WTC11 (cell line): ENCODE measurements at regions not wholly inside any gene's neighbourhood (a gene's known extent, or its start where the extent isn't known, plus 50 kb on each side); places are given as distances from the start of the nearest gene placed in this dataset.

Experiments
- ATAC-seq: fragments of 200-7000 bp; cut with Tn5 transposase; 2 replicates; pipeline ENCODE4 v1.10.0; 2021; ENCODE audit warnings: mild to moderate bottlenecking, moderate library complexity
- CTCF ChIA-PET: fragments of 300-600 bp; sonication (Branson Sonifier 250); formaldehyde crosslinking; loops from one replicate; lab custom pipeline; 2021; ENCODE audit warnings: antibody characterized with exemption; lab: Charles Lee
- POLR2A ChIA-PET: fragments of 350-600 bp; sonication (Branson Sonifier 250); formaldehyde crosslinking; loops from one replicate; lab custom pipeline; 2021; ENCODE audit warnings: antibody characterized with exemption; lab: Charles Lee
- DNase-seq: peaks from one replicate; pipeline ENCODE4 v3.0.0; 2021; ENCODE audit warnings: low spot score
- H3K27ac Mint-ChIP-seq: 2 replicates; pipeline ENCODE4 v1.8.0; 2021; ENCODE audit warnings: mixed read lengths
- H3K27me3 Mint-ChIP-seq: 2 replicates; pipeline ENCODE4 v1.8.0; 2021; ENCODE audit warnings: low read depth, mild to moderate bottlenecking, moderate library complexity, mixed read lengths
- H3K36me3 Mint-ChIP-seq: 2 replicates; pipeline ENCODE4 v1.8.0; 2021; ENCODE audit warnings: mixed read lengths
- H3K4me1 Mint-ChIP-seq: 2 replicates; pipeline ENCODE4 v1.8.0; 2022; ENCODE audit warnings: mixed read lengths
- H3K4me3 Mint-ChIP-seq: 2 replicates; pipeline ENCODE4 v1.8.0; 2021; ENCODE audit warnings: mild to moderate bottlenecking, moderate library complexity, mixed read lengths
- H3K9me3 Mint-ChIP-seq: 2 replicates; pipeline ENCODE4 v1.8.0; 2021; ENCODE audit warnings: mixed read lengths
- ATF1 ChIP-seq: sonication (generic); formaldehyde crosslinking; IDR thresholded peaks from 2 replicates; pipeline ENCODE4 v1.8.1; 2023; ENCODE audit warnings: mild to moderate bottlenecking, moderate library complexity, missing genetic modification reagents
- ELF4 ChIP-seq: sonication (generic); formaldehyde crosslinking; IDR thresholded peaks from 2 replicates; pipeline ENCODE4 v1.8.1; 2022; ENCODE audit warnings: low read depth, mild to moderate bottlenecking, moderate library complexity, missing genetic modification reagents
- FOXK1 ChIP-seq: sonication (generic); formaldehyde crosslinking; IDR thresholded peaks from 2 replicates; pipeline ENCODE4 v1.8.0; 2022; ENCODE audit warnings: mild to moderate bottlenecking, moderate library complexity, missing genetic modification reagents
- FOXP1 ChIP-seq: sonication (generic); formaldehyde crosslinking; IDR thresholded peaks from 2 replicates; pipeline ENCODE4 v1.8.0; 2022; ENCODE audit warnings: missing genetic modification reagents, mild to moderate bottlenecking, moderate library complexity, borderline replicate concordance
- GRHL2 ChIP-seq: fragments of 250-450 bp; sonication (Bioruptor Pico); IDR thresholded peaks from 2 replicates; pipeline ENCODE4 v1.8.0; 2022; ENCODE audit warnings: mild to moderate bottlenecking, moderate library complexity; ENCODE audit not compliant: insufficient replicate concordance, severe bottlenecking
- NR1H2 ChIP-seq: sonication (generic); formaldehyde crosslinking; IDR thresholded peaks from 2 replicates; pipeline ENCODE4 v1.9.0; 2021; ENCODE audit warnings: mild to moderate bottlenecking, moderate library complexity, missing genetic modification reagents
- TEAD1 ChIP-seq: sonication (generic); formaldehyde crosslinking; IDR thresholded peaks from 2 replicates; pipeline ENCODE4 v1.8.0; 2022; ENCODE audit warnings: mild to moderate bottlenecking, missing genetic modification reagents
- ZNF263 ChIP-seq: sonication (generic); formaldehyde crosslinking; IDR thresholded peaks from 2 replicates; pipeline ENCODE4 v1.8.1; 2022; ENCODE audit warnings: low read depth, mild to moderate bottlenecking, moderate library complexity, missing genetic modification reagents
- ZNF396 ChIP-seq: fragments of 250-450 bp; sonication (Bioruptor Pico); IDR thresholded peaks from 2 replicates; pipeline ENCODE4 v1.8.0; 2021; ENCODE audit warnings: mild to moderate bottlenecking, moderate library complexity, borderline replicate concordance
- TF ChIP-seq, protein P1 (sequence below): fragments of 250-450 bp; sonication (Bioruptor Pico); IDR thresholded peaks from 2 replicates; pipeline ENCODE4 v1.9.0; 2021; ENCODE audit warnings: mild to moderate bottlenecking, borderline replicate concordance
- TF ChIP-seq, protein P2 (sequence below): sonication (generic); formaldehyde crosslinking; IDR thresholded peaks from 2 replicates; pipeline ENCODE4 v1.8.0; 2023; ENCODE audit warnings: mild to moderate bottlenecking, missing genetic modification reagents
- TF ChIP-seq, protein P3 (sequence below): sonication (generic); formaldehyde crosslinking; IDR thresholded peaks from 2 replicates; pipeline ENCODE4 v1.8.0; 2022; ENCODE audit warnings: missing genetic modification reagents
- TF ChIP-seq, protein P4 (sequence below): sonication (generic); formaldehyde crosslinking; IDR thresholded peaks from 2 replicates; pipeline ENCODE4 v1.8.0; 2022; ENCODE audit warnings: mild to moderate bottlenecking, missing genetic modification reagents

DNA sequence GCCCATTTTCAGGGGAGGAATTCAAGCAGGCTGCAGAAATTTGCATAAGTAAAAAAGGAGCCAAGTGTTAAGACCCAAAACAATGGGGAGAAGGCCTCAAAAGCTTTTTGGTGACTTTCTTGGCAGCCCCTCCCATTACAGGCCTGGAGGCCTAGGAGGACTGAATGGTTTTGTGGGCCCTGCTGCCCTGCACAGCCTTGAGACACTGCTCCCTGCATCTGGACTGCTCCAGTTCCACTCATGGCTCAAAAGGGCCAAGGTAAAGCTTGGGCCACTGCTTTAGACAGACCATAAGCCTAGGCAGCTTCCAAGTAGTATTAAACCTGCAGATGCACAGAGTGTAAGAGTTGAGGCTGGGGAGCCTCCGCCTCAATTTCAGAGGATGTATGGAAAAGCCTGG, 501.6 kb downstream of the MID1IP1 start (continued):
- TF ChIP-seq ZNF396 (CRISPR knock-in tag) (no peak), ATF1 (no peak), TEAD1 (CRISPR knock-in tag) (no peak), FOXP1 (CRISPR knock-in tag) (no peak), GRHL2 (CRISPR knock-in tag) (no peak), NR1H2 (CRISPR knock-in tag) (no peak), ELF4 (CRISPR knock-in tag) (no peak)
- TF ChIP-seq, protein P1, sequence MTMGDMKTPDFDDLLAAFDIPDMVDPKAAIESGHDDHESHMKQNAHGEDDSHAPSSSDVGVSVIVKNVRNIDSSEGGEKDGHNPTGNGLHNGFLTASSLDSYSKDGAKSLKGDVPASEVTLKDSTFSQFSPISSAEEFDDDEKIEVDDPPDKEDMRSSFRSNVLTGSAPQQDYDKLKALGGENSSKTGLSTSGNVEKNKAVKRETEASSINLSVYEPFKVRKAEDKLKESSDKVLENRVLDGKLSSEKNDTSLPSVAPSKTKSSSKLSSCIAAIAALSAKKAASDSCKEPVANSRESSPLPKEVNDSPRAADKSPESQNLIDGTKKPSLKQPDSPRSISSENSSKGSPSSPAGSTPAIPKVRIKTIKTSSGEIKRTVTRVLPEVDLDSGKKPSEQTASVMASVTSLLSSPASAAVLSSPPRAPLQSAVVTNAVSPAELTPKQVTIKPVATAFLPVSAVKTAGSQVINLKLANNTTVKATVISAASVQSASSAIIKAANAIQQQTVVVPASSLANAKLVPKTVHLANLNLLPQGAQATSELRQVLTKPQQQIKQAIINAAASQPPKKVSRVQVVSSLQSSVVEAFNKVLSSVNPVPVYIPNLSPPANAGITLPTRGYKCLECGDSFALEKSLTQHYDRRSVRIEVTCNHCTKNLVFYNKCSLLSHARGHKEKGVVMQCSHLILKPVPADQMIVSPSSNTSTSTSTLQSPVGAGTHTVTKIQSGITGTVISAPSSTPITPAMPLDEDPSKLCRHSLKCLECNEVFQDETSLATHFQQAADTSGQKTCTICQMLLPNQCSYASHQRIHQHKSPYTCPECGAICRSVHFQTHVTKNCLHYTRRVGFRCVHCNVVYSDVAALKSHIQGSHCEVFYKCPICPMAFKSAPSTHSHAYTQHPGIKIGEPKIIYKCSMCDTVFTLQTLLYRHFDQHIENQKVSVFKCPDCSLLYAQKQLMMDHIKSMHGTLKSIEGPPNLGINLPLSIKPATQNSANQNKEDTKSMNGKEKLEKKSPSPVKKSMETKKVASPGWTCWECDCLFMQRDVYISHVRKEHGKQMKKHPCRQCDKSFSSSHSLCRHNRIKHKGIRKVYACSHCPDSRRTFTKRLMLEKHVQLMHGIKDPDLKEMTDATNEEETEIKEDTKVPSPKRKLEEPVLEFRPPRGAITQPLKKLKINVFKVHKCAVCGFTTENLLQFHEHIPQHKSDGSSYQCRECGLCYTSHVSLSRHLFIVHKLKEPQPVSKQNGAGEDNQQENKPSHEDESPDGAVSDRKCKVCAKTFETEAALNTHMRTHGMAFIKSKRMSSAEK = no peak
- TF ChIP-seq, protein P2, sequence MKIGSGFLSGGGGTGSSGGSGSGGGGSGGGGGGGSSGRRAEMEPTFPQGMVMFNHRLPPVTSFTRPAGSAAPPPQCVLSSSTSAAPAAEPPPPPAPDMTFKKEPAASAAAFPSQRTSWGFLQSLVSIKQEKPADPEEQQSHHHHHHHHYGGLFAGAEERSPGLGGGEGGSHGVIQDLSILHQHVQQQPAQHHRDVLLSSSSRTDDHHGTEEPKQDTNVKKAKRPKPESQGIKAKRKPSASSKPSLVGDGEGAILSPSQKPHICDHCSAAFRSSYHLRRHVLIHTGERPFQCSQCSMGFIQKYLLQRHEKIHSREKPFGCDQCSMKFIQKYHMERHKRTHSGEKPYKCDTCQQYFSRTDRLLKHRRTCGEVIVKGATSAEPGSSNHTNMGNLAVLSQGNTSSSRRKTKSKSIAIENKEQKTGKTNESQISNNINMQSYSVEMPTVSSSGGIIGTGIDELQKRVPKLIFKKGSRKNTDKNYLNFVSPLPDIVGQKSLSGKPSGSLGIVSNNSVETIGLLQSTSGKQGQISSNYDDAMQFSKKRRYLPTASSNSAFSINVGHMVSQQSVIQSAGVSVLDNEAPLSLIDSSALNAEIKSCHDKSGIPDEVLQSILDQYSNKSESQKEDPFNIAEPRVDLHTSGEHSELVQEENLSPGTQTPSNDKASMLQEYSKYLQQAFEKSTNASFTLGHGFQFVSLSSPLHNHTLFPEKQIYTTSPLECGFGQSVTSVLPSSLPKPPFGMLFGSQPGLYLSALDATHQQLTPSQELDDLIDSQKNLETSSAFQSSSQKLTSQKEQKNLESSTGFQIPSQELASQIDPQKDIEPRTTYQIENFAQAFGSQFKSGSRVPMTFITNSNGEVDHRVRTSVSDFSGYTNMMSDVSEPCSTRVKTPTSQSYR = no peak

DNA sequence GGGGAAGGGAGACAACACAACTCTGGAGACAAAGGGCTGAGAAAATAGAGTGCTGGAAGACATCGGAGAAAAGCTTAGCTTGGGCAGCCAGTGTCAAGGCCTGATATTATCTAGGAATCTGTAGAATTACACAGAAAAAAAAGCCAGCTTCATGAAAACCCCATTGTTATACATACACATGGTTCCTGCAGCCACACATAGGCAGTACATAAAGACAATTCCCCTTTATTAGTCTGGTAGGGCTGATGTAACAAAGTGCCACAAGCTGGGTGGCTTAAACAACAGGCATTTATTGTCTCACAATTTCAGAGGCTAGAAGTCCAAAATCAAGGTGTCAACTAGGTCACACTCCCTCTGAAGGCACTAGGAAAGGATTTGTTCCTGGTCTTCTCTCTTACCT, 503.5 kb downstream of the MID1IP1 start:
- TF ChIP-seq ZNF263 (CRISPR knock-in tag) = no peak
- no peak for TF ChIP-seq FOXK1 (CRISPR knock-in tag)
- TF ChIP-seq, protein P3, sequence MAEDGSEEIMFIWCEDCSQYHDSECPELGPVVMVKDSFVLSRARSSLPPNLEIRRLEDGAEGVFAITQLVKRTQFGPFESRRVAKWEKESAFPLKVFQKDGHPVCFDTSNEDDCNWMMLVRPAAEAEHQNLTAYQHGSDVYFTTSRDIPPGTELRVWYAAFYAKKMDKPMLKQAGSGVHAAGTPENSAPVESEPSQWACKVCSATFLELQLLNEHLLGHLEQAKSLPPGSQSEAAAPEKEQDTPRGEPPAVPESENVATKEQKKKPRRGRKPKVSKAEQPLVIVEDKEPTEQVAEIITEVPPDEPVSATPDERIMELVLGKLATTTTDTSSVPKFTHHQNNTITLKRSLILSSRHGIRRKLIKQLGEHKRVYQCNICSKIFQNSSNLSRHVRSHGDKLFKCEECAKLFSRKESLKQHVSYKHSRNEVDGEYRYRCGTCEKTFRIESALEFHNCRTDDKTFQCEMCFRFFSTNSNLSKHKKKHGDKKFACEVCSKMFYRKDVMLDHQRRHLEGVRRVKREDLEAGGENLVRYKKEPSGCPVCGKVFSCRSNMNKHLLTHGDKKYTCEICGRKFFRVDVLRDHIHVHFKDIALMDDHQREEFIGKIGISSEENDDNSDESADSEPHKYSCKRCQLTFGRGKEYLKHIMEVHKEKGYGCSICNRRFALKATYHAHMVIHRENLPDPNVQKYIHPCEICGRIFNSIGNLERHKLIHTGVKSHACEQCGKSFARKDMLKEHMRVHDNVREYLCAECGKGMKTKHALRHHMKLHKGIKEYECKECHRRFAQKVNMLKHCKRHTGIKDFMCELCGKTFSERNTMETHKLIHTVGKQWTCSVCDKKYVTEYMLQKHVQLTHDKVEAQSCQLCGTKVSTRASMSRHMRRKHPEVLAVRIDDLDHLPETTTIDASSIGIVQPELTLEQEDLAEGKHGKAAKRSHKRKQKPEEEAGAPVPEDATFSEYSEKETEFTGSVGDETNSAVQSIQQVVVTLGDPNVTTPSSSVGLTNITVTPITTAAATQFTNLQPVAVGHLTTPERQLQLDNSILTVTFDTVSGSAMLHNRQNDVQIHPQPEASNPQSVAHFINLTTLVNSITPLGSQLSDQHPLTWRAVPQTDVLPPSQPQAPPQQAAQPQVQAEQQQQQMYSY (CRISPR knock-in tag) = no peak
- TF ChIP-seq, protein P2 = no peak
- TF ChIP-seq, protein P4, sequence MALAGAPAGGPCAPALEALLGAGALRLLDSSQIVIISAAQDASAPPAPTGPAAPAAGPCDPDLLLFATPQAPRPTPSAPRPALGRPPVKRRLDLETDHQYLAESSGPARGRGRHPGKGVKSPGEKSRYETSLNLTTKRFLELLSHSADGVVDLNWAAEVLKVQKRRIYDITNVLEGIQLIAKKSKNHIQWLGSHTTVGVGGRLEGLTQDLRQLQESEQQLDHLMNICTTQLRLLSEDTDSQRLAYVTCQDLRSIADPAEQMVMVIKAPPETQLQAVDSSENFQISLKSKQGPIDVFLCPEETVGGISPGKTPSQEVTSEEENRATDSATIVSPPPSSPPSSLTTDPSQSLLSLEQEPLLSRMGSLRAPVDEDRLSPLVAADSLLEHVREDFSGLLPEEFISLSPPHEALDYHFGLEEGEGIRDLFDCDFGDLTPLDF (CRISPR knock-in tag) = no peak
- TF ChIP-seq, protein P1 = no peak
- no peak for TF ChIP-seq FOXP1 (CRISPR knock-in tag)
- TF ChIP-seq, all 79 proteins: peak for 0
- DNase-seq (no peak), ATAC-seq (no peak)
- no peaks in the 10 kb centered on the region; the same call in 1 of the 2 replicates for H3K27me3 Mint-ChIP-seq
- no peak overlapping the region for H3K27ac Mint-ChIP-seq
- POLR2A ChIA-PET = no interaction called here
- no peak overlapping the region for H3K4me3 Mint-ChIP-seq
- CTCF ChIA-PET = no interaction called here
- H3K9me3 Mint-ChIP-seq = peaks cover 15% of the 10 kb centered on the region
- H3K36me3 Mint-ChIP-seq = peaks cover 4% of the 10 kb centered on the region; the same call in 1 of the 2 replicates
- H3K4me1 Mint-ChIP-seq = peaks cover 1% of the 10 kb centered on the region
